HG03439 (cell line): ENCODE measurements at regions not wholly inside any gene's neighbourhood (a gene's known extent, or its start where the extent isn't known, plus 50 kb on each side); places are given as distances from the start of the nearest gene placed in this dataset.

Experiments
- ATAC-seq: cut with Tn5 transposase; IDR thresholded peaks from one replicate; pipeline ENCODE4 v1.9.1; 2021; ENCODE audit warnings: mild to moderate bottlenecking, moderate library complexity; ENCODE audit not compliant: unreplicated experiment

DNA sequence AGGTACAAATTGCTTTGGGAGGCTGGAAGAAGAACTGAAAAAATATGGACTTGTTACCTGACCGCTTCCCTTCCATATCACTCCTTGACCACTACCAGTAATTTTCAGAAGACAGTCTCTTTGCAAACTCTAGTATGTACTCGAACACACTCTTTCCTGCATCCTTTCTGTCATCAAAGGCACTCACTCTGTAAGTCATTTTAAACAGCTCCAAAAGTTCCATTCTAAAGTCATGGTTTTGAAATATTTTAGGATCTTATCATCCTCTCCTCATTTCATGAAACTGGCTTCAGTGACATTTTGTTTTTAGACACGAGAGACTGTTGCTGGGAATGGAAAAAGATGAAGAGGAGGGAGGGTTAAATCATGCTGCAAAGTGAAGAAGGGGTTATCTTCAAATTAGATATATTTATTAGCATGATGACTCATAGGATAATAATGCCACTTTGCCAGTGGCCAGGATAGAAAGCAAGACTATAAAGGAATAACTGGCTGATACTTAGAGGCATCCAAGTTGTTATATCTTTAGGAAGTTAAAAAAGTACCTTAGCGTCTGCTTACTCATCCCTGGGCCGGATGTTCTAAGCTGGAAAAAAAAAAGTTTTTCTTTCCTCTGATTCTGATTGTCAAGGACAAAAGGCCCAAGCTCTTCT, 549.3 kb downstream of the METTL15 start:
- ATAC-seq = no peak

GRCh38 chr11:28654191-28654590, 546.0 kb downstream of the METTL15 start:
- ATAC-seq = no peak

- no peak for ATAC-seq
Measured at GRCh38 chr11:28649922-28650321, 541.7 kb downstream of the METTL15 start.

DNA sequence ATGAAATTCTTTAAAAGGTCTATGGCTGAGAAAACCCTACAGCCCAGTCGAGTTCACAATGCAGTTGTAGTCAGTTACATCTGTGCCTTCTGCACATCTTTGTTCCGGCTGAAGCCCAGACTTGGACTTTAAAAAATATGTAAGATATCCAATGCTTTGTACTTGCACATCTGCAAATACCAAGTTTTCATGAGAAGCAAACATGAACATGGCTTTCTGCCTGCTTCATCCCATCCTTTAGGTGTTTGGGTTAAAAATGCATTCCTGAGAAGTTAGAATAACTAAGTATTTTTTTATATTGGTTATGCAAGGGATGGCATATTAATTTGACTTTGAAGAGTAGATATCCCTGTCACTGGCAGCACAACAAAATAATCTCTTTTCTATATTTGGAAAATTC, 528.4 kb downstream of the METTL15 start:
- ATAC-seq = no peak

- ATAC-seq = no peak
Measured at GRCh38 chr11:28636033-28636432, 527.8 kb downstream of the METTL15 start.

DNA sequence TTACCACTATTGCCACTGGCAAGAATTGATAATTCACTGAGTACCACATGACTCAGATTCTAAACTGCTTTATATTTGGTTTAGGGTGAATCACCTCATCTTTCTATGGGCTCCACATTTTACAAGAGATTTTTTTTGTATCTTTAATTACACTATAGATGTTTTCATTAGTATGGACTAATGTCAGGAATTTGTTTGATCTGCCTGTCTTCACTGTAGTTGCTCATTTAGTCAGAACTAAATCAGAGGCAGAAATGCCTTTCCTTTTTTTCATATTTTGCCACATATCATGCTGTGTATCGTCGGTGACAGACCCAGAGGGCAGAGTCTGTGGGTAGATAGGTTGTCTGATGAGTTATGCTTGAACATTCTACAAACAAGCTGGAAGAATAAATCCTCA, 524.1 kb downstream of the METTL15 start:
- no peak for ATAC-seq

GRCh38 chr11:28631148-28631547, 523.0 kb downstream of the METTL15 start:
- ATAC-seq = no peak

DNA sequence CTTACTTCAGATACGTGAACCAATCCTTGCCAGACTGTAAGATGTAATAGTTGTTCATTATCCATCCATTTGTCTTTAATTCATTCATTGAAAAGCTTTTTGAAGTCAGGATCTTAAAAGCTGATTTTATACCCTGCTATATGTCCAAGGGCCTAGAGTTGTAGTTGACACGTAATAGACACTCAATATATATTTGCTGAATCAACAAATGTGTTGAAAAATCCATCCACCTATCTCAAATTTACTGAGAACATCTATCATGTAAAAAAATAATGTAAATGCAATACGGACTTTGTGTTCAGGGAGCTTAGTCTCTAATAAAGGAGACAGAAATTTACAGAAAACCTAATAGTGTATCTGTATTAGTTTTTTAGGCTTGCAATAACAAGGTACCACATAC, 521.0 kb downstream of the METTL15 start:
- no peak for ATAC-seq

- ATAC-seq = no peak
Measured at GRCh38 chr11:28628412-28628811, 520.2 kb downstream of the METTL15 start.

DNA sequence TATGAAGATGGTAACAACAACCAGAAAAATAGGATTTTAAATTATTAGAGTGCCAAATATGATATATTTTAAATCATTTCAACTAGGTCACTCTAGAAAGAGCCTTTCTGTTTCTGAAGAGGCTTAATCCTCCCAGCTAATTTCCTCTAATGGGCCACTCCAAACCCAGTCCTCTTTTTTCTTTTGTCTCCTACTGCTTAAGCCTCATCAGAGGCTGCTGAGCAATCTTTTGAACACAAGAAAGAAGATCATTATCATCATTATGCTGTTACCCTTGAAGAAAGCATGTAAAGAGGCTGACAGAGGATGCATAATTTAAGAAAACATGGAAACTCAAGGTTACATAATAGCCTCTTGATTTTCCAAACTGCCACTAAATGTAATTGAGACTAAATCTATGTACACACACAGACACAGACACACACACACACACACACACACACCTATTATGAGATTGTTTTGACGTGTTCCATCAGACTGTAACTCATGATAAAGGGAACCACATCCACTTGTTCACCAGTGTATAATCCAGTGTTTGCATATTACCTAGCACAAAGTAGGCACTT, 519.6 kb downstream of the METTL15 start:
- no peak for ATAC-seq

- no peak for ATAC-seq
Measured at GRCh38 chr11:28625532-28625931, 517.3 kb downstream of the METTL15 start.

DNA sequence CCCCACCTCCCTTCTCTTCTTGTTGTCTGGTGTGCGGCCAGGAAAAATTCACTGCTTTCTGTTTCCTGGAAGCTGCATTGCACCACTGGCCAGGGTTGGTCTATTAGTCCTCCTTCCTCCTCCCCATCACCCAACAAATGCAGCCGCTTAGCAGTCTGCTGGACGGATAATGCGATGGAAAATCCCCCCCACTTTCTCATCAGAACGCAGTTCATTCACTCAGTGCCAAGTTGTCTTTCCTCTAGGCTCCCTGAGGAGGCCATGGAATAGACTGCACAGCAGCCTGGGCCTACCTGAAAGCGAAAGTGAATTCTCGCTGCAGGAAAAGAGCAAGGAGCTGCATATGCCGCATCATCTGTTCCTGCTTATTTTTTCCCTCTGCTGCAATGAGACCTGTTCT, 513.6 kb downstream of the METTL15 start:
- no peak for ATAC-seq

DNA sequence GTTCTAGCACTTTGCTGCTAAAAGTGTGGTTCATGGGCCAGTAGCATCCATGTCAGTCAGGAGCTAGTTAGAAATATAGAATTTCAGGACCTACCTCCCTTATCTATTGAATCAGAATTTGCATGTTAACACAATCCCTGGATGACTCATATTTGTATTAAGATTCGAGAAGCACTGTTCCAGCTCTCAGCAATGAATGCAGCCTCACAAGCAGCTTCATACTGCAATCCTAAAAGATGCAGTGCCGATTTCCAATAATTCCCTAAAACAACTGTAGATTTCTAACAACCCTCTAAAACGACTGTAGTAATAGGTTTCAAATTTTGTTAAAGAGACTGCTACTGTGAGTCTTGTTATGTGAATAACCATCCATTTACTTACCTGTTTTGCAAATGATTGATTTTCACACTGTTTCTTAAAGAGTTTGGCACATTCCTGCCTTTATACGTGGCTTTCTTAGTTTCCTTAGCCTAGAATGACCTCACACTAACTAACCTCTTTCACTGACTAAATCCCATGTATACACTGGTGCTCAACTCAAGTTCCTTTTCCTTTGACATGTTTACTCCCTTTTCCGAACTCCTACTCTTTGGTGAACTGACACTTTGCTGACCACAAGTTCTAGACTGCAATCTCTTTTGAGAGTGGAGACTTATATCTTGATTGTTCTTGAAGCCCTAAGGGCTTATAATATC, 511.8 kb downstream of the METTL15 start:
- no peak for ATAC-seq

DNA sequence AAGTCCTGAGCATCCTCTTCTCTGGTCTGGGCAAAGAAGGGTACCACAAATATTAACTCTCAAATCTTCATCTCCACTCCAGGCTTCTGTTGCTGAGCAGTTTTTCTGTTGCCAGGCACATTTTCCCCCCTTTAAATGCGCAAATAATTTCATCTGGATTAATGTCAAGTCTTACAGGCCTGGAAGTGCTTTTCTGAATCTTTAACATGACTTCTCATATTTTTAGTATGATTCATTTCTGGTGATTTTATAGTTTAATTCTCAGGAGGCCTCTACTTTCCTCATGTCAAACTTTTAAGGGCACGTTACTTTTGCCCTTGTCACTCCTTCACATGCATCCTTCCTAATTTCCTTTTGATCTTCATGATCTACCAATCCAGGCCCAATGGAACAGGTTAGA, 510.2 kb downstream of the METTL15 start:
- no peak for ATAC-seq

DNA sequence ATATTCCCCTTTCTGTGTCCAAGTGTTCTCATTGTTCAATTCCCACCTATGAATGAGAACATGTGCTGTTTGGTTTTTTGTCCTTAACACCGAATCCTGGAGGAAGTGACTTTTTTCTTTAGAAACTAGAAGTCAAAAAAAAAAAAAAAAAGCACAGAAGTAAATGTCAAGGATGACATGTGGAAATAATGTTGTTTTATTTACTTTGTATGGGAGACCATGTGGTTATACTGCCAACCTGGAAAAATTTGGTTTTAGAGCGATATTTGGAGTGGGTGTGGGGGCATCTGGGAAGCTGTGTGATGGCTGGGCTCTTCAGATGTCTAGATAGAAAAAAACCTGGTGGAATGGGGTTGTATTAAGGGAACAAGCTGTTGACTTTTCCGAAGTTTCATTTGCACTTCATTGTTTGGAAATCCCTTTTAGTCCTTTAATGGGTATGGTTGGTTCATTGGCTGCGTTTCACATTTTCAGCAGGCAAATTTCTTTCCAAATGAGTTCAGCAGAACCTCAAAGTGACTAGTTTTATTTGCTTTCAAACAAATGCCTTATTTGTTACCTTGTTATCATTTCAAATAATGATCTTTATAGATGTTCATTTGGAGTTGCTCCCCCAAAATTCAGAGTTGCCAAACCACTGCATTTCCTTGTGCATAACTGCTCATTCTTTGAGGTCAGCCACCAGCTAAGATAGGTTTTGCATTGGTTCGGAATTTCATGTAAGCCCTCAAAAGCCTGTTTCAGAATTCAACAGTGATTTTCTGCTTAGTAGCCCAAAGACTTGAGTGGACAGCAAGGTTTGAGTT, 508.2 kb downstream of the METTL15 start:
- no peak for ATAC-seq

DNA sequence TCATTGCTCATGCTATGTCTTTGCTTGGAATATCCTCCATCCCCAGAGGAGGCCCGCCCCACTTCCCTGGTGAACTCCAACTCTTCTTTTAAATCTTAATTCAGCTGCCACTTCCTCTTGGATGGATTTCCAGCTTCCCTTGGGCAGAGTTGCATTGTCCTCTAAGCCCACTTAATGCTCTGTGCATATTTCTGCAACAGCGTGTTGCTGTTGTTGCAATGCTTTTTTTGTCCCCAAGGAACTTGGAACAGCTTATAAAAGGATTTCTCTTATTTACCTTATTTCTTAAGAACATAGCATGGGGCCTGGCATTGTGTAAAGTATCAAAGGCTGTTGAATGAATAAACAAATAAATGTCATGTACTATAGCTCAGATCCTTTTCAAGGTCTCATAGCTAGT, 507.4 kb downstream of the METTL15 start:
- ATAC-seq = no peak

GRCh38 chr11:28606930-28607329, 498.7 kb downstream of the METTL15 start:
- ATAC-seq = no peak

DNA sequence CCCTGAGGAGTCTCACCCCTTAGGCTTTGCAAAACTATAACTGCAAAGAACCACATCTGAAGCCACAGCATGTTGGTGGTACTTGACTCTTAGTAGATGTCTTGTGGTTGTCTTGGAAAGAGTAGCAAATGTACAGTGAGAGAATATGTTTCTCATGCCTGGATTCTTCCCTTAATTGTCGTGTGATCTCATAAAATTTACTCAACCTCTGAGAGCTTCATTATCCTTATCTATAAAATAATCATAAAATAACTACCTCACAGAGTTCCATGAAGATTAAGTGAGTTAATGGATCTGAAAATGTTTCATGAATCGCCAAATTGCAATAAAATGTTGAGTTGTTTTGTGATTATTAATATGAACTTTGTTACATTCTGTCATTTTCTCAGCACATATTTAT, 491.5 kb downstream of the METTL15 start:
- no peak for ATAC-seq

GRCh38 chr11:28598531-28598930, 490.3 kb downstream of the METTL15 start:
- ATAC-seq = no peak

DNA sequence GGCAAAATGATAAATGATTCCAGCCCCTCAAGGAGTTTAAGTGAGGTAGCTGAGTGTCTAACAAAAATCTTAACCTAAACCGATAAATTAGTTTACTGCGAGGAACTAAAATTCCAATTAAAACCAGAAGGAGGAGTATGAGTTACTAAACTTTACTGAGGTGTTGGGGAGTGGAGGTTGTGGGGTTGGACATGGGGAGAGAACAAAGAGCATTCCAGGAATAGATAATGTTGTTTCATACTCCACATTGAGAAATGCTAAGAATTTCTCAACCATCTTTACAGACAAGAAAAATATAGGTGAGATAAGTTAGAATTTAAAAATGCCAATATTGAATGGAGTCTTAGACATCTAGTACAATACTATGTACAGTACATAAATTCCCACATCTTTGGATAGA, 488.6 kb downstream of the METTL15 start:
- ATAC-seq = no peak

- no peak for ATAC-seq
Measured at GRCh38 chr11:28592141-28592540, 484.0 kb downstream of the METTL15 start.

DNA sequence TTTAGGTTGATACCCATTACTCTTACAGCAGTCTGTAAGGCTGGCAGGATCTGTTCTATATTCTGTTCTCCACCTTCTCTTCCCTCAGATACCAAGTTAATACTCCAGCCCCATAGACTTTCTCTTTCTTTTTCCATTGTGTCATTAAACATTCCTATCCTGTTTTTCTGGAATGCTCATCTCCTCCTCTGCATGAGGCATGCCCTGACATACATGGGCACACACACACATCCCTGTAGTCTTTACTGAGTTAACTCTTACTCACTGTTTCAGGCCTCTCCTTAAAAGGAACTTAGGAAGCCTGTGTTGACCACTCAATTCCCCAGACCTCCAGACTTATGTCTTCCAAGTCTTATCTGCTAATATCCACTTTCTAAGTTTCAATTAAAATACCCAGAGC, 476.8 kb downstream of the METTL15 start:
- ATAC-seq = no peak
